ENCODE measurements at regions not wholly inside any gene's neighbourhood (a gene's known extent, or its start where the extent isn't known, plus 50 kb on each side); places are given as distances from the start of the nearest gene placed in this dataset.

DNA sequence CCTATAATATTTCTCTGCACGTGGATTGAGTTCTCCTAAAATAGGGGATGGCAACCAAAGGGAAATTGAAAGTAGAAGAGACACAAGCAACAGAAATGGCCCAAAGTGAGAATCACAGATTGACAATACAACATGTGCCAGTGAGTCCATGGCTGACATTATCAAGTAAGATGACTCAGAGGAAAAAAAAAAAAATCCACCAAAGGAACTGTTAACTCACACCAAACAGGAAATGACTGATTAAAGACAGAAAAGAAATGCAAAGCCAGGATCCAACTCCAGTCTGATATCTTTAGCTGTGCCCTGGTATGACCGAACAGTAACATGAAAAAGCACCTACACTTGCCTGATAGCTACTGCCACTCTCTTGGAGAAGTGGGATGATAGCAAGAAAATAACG, 485.0 kb downstream of the PRKD1 start:
- TF ChIP-seq EZH2 (IDR thresholded peaks at IDR 0.05; ENCODE audit: borderline replicate concordance, low read length) = no peak
- TF ChIP-seq, protein P1, sequence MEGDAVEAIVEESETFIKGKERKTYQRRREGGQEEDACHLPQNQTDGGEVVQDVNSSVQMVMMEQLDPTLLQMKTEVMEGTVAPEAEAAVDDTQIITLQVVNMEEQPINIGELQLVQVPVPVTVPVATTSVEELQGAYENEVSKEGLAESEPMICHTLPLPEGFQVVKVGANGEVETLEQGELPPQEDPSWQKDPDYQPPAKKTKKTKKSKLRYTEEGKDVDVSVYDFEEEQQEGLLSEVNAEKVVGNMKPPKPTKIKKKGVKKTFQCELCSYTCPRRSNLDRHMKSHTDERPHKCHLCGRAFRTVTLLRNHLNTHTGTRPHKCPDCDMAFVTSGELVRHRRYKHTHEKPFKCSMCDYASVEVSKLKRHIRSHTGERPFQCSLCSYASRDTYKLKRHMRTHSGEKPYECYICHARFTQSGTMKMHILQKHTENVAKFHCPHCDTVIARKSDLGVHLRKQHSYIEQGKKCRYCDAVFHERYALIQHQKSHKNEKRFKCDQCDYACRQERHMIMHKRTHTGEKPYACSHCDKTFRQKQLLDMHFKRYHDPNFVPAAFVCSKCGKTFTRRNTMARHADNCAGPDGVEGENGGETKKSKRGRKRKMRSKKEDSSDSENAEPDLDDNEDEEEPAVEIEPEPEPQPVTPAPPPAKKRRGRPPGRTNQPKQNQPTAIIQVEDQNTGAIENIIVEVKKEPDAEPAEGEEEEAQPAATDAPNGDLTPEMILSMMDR (conservative IDR thresholded peaks at IDR 0.05 in 1 of 2, IDR thresholded peaks at IDR 0.05 in 1 of 2; ENCODE audit: extremely low read depth in 1 of 2, insufficient read depth in 1 of 2, low read depth in 1 of 2, low read length in 2 of 2) = no peak
